Endodermal cell (in vitro differentiated cells): ENCODE measurements at regions not wholly inside any gene's neighbourhood (a gene's known extent, or its start where the extent isn't known, plus 50 kb on each side); places are given as distances from the start of the nearest gene placed in this dataset.

ENCODE experiments used
- DNase-seq: peaks from one replicate; pipeline ENCODE4 v3.0.0-alpha.2; 2017
- H3K27ac ChIP-seq: 2 replicates; pipeline ENCODE4 v1.5.1; 2013; ENCODE audit warnings: mild to moderate bottlenecking, low read depth, low read length, moderate library complexity
- H3K27me3 ChIP-seq: 2 replicates; pipeline ENCODE4 v1.6.1; 2013; ENCODE audit warnings: mild to moderate bottlenecking, low read length, moderate library complexity; ENCODE audit not compliant: insufficient read depth, control insufficient read depth, poor library complexity, severe bottlenecking
- H3K36me3 ChIP-seq: 2 replicates; pipeline ENCODE4 v1.7.0; 2013; ENCODE audit warnings: mild to moderate bottlenecking, low read length, moderate library complexity; ENCODE audit not compliant: control insufficient read depth, insufficient read depth
- H3K4me1 ChIP-seq: one replicate; pipeline ENCODE4 v1.7.0; 2013; ENCODE audit warnings: low read length; ENCODE audit not compliant: control insufficient read depth, insufficient read depth
- H3K4me3 ChIP-seq: 2 replicates; pipeline ENCODE4 v1.5.1; 2013; ENCODE audit warnings: mild to moderate bottlenecking, low read length, moderate library complexity
- H3K9ac ChIP-seq: 2 replicates; pipeline ENCODE4 v1.6.1; 2013; ENCODE audit warnings: mild to moderate bottlenecking, low read length, moderate library complexity; ENCODE audit not compliant: poor library complexity, severe bottlenecking; ENCODE audit errors: extremely low read depth
- H3K9me3 ChIP-seq: 2 replicates; pipeline ENCODE4 v1.6.1; 2013; ENCODE audit warnings: mild to moderate bottlenecking, low read length, moderate library complexity; ENCODE audit not compliant: control insufficient read depth
- H3K27ac Mint-ChIP-seq: 2 replicates; pipeline ENCODE4 v1.8.0; 2020; ENCODE audit warnings: mixed read lengths
- H3K27me3 Mint-ChIP-seq: 2 replicates; pipeline ENCODE4 v1.8.0; 2021; ENCODE audit warnings: mild to moderate bottlenecking, mixed read lengths; ENCODE audit not compliant: insufficient read depth
- H3K36me3 Mint-ChIP-seq: 2 replicates; pipeline ENCODE4 v1.8.0; 2020; ENCODE audit warnings: low read depth, mixed read lengths
- H3K4me1 Mint-ChIP-seq: 2 replicates; pipeline ENCODE4 v1.8.0; 2020; ENCODE audit warnings: mixed read lengths
- H3K4me3 Mint-ChIP-seq: 2 replicates; pipeline ENCODE4 v1.8.0; 2020; ENCODE audit warnings: mild to moderate bottlenecking, moderate library complexity, mixed read lengths
- H3K9me3 Mint-ChIP-seq: 2 replicates; pipeline ENCODE4 v1.8.0; 2020; ENCODE audit warnings: mild to moderate bottlenecking, mixed read lengths
- WGBS, 2 experiments: methylation state at CpG; one replicate each; pipeline versions ENCODE4 v1.1.5 to v1.1.7; 2013; ENCODE audit warnings: missing lambda C conversion rate in 2 of 2, mixed read lengths in 1 of 2; ENCODE audit not compliant: insufficient coverage in 1 of 2, insufficient read length in 1 of 2; 5-methylcytosine and 5-hydroxymethylcytosine counted together
- TF ChIP-seq, protein P1 (sequence below): fragments of 200-600 bp; sonication (generic); conservative IDR thresholded peaks from 2 replicates; pipeline ENCODE4 v1.5.0; 2021; ENCODE audit warnings: antibody characterized with exemption, mild to moderate bottlenecking

DNA sequence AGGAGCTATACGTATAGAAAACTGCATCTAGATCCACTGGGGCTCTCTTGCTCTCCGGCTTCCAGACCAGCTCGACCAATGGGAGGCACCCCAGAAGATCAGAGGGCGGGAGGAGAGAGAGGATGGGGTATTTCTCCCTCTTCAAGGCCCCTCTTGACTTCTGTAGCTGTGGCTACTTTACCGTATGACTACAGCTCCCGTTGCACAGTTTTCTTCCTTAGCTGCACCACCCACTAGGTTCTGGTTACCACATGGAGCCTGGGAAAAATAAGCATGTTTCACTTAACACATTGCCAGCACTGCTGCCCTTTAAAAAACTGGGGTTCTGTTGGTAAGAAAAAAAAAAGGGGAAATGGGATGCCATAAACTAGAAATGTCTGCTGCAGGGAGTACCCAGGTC is 214.4 kb downstream of the TBX5 start:
- H3K4me1 ChIP-seq: no peaks in the 10 kb centered on the region
- peaks cover under 1% of the 10 kb centered on the region for H3K4me1 Mint-ChIP-seq
- H3K27ac ChIP-seq: no peak overlapping the region
- H3K9me3 ChIP-seq: no peaks in the 10 kb centered on the region
- no peak overlapping the region for H3K9ac ChIP-seq
- no peaks in the 10 kb centered on the region for H3K36me3 ChIP-seq
- no peak for DNase-seq
- H3K36me3 Mint-ChIP-seq: no peaks in the 10 kb centered on the region
- H3K27me3 Mint-ChIP-seq: peaks cover 22% of the 10 kb centered on the region
- H3K27me3 ChIP-seq: no peaks in the 10 kb centered on the region
- 80 to 89% methylated on average over 3 to 6 of the region's 6 CpGs for WGBS, 2 experiments
- no peak overlapping the region for H3K4me3 Mint-ChIP-seq
- TF ChIP-seq, protein P1, sequence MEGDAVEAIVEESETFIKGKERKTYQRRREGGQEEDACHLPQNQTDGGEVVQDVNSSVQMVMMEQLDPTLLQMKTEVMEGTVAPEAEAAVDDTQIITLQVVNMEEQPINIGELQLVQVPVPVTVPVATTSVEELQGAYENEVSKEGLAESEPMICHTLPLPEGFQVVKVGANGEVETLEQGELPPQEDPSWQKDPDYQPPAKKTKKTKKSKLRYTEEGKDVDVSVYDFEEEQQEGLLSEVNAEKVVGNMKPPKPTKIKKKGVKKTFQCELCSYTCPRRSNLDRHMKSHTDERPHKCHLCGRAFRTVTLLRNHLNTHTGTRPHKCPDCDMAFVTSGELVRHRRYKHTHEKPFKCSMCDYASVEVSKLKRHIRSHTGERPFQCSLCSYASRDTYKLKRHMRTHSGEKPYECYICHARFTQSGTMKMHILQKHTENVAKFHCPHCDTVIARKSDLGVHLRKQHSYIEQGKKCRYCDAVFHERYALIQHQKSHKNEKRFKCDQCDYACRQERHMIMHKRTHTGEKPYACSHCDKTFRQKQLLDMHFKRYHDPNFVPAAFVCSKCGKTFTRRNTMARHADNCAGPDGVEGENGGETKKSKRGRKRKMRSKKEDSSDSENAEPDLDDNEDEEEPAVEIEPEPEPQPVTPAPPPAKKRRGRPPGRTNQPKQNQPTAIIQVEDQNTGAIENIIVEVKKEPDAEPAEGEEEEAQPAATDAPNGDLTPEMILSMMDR: no peak
- H3K9me3 Mint-ChIP-seq: no peaks in the 10 kb centered on the region
- H3K4me3 ChIP-seq: no peak overlapping the region
- no peak overlapping the region for H3K27ac Mint-ChIP-seq

DNA sequence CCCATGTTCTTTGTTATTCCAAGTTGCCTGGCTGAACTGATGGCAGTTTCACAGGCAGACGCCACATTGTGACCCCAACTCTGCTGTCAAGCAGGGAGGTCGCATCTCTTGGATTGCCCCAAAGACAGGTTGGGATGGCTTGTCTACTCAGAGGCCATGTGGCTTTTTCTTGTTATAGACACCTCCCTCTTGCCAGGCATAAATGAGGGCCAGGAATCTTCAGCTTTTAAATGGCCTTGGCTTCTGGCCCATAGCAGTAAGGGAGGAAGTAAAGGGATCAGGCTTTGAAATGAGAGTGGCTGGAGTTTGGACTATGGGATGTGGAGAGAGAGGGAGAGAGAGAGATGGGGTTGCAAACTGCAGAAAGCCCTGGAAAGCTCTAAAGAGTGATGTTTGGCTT is 215.0 kb downstream of the TBX5 start:
- 87 to 100% methylated on average over 2 of the region's 2 CpGs for WGBS, 2 experiments
- no peaks in the 10 kb centered on the region for H3K9me3 Mint-ChIP-seq

DNA sequence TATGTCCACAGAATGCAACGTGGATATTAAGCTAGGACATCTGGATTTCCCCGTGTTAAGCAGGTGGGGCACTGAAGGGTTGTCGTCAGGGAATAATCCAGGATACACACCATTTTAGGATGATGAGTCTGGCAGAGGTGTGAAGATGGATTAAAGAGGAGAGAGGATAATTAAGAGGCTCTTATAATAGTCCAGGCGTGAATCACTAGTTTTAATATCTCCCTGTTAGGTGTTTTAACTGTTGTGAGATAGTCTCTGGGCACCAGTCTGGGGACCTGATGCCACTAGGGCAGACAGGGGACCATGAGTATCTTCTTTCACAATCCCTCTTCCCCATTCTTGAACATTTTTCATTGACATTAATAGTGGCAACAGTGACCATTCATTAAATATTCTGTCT is 216.7 kb downstream of the TBX5 start:
- 88 to 100% methylated on average over 3 to 4 of the region's 4 CpGs for WGBS, 2 experiments
- TF ChIP-seq, protein P1: no peak
- peaks cover 7% of the 10 kb centered on the region for H3K4me1 Mint-ChIP-seq

More for the DNA sequence above, 215.0 kb downstream of the TBX5 start:
- Histone ChIP-seq H3K27me3 (no peaks in the 10 kb centered on the region), H3K4me1 (no peaks in the 10 kb centered on the region), H3K9me3 (no peaks in the 10 kb centered on the region), H3K36me3 (no peaks in the 10 kb centered on the region), H3K27ac (no peak overlapping the region), H3K9ac (no peak overlapping the region), H3K4me3 (no peak overlapping the region)
- Mint-ChIP-seq H3K4me1 (peaks cover 7% of the 10 kb centered on the region), H3K27ac (no peak overlapping the region), H3K36me3 (no peaks in the 10 kb centered on the region), H3K27me3 (peaks cover 29% of the 10 kb centered on the region), H3K4me3 (no peak overlapping the region)
- TF ChIP-seq, protein P1: no peak
- DNase-seq: no peak

More for the DNA sequence above, 216.7 kb downstream of the TBX5 start:
- no peak overlapping the region for H3K9ac ChIP-seq
- H3K4me1 ChIP-seq: no peaks in the 10 kb centered on the region
- H3K9me3 ChIP-seq: no peaks in the 10 kb centered on the region
- H3K9me3 Mint-ChIP-seq: no peaks in the 10 kb centered on the region
- H3K36me3 ChIP-seq: no peaks in the 10 kb centered on the region
- no peak overlapping the region for H3K4me3 Mint-ChIP-seq
- H3K4me3 ChIP-seq: no peak overlapping the region
- no peak overlapping the region for H3K27ac Mint-ChIP-seq
- no peak overlapping the region for H3K27ac ChIP-seq
- H3K27me3 Mint-ChIP-seq: peaks cover 32% of the 10 kb centered on the region
- DNase-seq: no peak
- no peaks in the 10 kb centered on the region for H3K27me3 ChIP-seq
- H3K36me3 Mint-ChIP-seq: no peaks in the 10 kb centered on the region
